HuH-7 (cell line): ENCODE measurements at regions not wholly inside any gene's neighbourhood (a gene's known extent, or its start where the extent isn't known, plus 50 kb on each side); places are given as distances from the start of the nearest gene placed in this dataset.

Experiments
- DNase-seq: peaks from one replicate; pipeline ENCODE4 v3.0.0; 2011; ENCODE audit warnings: low spot score

DNA sequence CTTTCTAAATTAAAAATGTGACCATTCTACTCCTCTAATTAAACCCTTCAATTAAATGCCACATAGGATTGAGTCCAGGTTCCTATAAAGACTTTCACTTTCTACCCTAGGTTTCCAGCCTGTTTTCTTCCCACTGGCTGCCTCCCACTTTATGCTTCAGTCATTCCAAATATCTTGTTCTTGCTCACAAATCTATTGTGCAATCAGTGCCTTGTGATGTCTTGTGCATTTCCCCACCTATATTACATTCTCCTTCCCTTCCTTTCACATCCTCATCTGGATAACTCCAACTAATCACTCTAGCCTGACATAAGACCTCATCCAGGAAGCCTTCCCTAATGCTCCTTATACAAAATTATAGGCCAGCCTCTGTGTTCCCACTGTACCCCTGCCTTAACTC lies 281.7 kb upstream of the LRATD1 start:
- no peak for DNase-seq

DNA sequence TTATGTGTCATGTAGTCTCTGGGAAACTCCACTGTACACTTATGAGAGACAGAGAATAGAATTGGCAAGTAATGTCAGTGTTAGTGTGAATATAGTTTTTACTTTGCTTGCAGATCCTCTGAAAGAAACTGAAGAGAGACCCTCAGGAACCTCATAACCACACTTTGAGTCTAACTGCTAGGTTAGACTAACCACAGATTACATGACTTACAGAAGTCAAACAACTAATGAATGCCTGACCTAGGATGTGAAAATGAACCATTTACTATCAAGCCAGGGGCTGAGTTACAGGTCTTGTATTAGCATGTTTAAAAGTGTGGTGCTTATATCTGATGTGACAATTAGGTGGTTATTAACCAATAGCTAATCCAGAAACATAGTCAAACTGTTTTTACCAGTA lies 280.4 kb upstream of the LRATD1 start:
- DNase-seq, result no peak

DNA sequence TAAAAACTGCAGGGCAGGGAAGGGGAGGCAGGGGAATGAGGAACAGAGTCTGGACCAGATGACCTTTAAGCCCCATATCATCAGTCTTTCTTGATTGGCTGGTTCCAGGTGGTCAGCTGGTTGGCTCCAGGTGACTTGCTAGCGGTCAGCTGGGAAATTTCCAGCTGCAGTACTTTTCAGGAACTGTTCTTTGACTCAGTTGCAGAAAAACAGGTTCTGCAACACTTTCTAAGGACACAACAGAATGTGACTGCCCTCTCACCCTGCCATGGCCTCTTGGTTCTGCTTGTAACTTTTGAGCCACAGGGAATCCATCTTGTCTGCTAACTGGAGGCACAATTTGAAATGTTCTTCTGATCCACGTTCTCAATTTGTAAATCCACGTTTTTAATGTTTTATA lies 278.3 kb upstream of the LRATD1 start:
- DNase-seq, result no peak

- DNase-seq, result no peak
These were observed 277.4 kb upstream of the LRATD1 start for GRCh38 chr2:14355102-14355501.

DNA sequence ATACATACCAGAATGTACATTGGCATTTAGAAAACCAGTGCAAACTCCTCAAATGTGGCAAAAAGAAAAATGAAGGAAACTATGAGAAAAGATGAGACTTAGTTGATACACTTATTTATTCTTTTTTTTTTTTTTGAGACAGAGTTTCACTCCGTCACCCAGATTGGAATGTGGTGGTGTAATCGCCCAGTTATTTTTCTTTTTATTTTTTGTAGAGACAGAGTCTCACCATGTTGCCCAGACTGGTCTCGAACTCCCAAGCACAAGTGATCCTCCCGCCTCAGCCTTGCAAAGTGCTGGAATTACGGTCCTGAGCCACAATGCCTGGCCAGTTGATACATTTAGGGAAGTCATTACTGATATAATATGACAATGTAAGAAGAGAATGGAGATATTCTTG lies 274.2 kb upstream of the LRATD1 start:
- DNase-seq, result no peak

GRCh38 chr2:14358774-14359173 lies 273.7 kb upstream of the LRATD1 start:
- no peak for DNase-seq

- DNase-seq, result no peak
These were observed 269.4 kb upstream of the LRATD1 start for GRCh38 chr2:14363137-14363536.

- no peak for DNase-seq
These were observed 268.5 kb upstream of the LRATD1 start for GRCh38 chr2:14363976-14364375.

- no peak for DNase-seq
These were observed 268.0 kb upstream of the LRATD1 start for GRCh38 chr2:14364471-14364870.

DNA sequence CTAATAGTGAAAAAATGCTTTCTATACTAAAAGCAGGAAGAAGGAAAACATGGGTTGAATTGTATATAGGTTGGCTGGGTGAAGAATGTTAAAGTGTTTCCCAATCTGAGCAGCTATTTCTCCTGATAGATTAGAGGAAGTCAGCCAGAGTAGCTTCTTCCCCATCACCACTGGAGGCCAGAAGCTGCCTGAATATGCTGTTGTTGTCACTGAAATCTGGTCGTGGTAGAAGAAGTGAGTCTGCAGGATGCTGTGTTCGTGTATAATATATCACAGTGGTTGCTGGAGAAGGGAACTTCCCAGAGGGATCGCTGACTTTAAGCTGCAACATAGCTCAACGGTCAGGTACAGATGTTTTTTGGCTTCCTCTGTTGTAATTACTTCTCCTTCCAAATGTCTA lies 247.5 kb upstream of the LRATD1 start:
- DNase-seq, result no peak

DNA sequence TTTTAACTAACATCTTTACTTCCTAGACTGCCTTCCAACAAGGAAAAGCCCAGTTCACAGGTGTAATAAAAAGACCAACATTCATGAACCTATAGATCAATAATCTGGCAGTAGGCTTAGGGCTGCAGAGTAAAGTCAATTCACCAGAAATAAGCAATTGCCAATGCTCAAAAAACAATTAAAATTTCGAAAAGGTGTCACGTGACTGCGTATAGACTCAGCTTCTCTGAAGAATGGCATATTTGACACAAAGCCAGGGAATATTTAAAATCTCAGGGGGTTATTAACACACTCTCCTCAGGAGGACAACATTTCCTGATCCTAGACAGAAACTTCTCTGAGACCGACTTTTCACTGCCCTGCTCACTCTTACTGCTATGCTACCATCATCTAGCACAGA lies 245.2 kb upstream of the LRATD1 start:
- DNase-seq, result no peak

DNA sequence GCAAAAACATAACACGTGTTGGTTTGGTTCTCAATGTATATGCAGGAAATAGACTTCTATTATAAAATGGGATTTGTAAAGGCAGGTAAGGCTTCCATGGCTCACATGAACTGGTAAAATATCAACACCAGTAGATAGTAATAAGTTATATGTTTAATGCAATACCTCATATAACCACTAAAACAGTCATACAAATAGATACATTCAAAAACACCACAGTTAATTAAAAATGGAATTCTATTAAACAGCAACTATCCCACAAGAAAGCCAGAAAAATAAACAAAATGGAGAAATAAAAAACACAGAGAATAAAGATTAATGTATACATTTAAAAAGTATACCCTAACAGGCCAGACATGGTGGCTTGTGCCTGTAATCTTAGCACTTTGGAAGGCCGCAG lies 243.8 kb upstream of the LRATD1 start:
- DNase-seq, result no peak

- no peak for DNase-seq
These were observed 235.9 kb upstream of the LRATD1 start for GRCh38 chr2:14396533-14397083.

DNA sequence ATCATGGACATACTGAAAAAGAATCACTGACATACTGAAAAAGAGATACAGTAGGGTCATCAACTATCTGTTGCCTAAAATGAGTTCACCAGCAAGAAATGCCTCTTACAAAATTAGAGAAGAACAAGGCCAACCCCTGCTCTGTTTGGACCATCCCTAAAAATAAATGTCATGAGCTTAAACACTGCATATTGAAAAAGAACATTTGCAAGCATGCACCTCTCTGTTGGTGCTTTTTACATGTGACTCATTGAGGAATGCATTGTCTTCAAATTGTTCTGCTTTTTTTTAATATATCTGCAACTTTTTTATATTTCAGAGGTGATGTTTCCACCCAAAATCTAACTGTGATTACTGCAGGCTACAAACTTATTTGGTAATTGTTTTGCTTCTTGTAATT lies 233.9 kb upstream of the LRATD1 start:
- DNase-seq, result no peak

DNA sequence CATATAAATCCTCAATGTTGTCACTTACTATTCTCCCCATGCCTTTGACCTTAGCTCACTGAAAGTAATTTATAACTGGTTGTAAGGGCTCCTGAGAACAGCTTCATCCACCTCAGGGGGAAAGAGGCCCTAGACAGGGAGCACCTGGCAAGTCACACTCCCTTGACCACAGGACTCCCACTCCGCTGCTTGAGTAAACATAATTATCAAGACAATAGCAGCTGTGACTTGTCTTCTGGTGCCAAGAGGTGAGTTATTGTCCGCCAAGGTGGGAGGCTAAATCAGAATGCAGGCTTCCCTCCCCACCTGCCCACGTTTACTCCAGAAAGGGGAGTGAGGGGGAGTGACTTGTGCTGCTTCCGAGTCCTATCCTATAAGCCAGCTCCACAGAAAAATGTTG lies 230.6 kb upstream of the LRATD1 start:
- DNase-seq, result no peak

- no peak for DNase-seq
These were observed 223.8 kb upstream of the LRATD1 start for GRCh38 chr2:14408695-14409094.

DNA sequence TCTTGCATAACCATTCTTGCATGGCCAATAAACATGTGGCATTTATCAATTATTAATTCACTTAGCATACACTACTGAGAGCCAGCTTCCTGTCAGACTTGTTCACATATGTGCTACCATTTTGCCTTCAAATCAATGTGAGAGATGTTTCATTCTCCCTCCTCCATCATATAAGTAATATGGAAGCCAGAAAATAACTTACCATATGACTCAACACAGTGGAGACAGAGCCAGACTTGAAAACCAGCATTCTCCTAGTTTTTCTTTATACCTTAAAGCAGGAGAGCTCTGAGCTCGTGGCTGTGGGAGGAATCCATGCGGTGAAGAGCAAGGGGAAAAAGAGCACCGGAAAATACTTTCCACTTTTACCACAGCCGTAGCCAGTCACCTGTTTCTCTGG lies 215.0 kb upstream of the LRATD1 start:
- DNase-seq, result no peak

DNA sequence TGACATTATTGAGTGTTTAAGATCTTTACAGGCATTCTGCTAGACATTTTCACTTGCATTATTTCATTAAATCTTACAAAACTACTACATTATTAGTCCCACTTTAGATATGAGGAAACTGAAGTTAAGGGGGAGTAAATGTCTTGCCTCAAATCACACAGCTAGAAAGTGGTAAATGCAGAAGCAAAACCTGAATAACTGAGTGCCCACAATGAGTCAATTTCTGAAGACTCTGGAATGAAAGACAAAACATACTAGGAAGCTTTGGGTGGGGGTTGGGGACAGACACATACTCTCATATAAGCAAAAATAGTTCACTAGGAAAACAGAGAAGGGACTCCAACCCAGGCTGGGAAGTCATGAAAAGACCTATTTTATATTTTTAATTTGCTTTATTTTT lies 214.4 kb upstream of the LRATD1 start:
- DNase-seq, result no peak

- no peak for DNase-seq
These were observed 211.7 kb upstream of the LRATD1 start for GRCh38 chr2:14420851-14421250.

DNA sequence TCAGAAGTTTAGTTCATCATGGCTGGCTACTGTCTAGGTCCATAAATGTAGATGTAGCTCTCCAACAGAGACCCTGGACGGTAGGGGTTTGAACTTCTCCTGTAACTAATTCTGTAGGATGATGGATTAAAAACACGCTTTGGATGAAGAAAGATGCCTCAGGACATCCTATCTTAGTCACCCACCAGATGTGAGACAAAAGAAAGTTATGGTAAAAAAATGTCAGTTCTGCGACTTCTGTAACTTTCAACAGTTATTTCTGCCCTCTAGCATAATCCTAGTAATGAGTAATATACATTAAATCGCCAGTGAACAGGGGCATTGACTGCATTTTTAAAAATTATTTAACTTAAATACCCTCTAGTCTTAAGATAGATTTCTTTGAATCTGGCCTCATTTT lies 210.1 kb upstream of the LRATD1 start:
- DNase-seq, result no peak

DNA sequence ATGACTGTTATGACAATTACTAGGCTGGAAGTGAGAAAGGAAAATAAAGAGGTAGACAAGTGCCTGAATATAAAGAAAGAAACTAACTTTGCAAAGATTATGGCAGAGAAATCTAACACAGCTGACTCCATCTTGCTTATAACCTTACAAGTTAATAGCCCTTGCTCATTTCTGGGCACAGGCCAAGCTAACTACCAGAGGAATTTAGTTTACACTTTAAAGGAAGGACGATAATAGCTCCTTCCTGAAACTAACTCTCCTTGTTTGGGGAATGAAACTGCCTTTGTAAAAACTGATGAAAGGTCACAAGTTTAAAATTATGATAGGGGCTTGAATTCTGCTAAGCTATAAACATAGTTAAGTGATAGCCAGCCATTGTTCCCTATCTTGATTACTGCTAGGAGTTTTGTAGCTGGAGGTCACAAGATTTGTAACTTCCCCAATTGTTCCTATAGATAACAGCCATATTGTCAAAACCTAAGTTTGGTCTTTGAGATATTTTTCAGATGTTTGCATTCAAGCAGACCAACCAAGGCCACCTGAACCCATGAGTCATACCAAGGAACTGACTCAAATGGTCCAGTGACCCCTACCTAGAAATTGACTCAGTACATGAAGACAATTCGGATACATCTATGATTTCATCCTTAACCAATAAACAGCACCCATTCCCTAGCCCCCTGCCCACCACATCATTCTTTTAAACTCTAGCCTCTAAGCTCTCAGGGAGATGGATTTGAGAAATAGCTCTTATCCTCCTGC lies 209.2 kb upstream of the LRATD1 start:
- DNase-seq, result no peak

DNA sequence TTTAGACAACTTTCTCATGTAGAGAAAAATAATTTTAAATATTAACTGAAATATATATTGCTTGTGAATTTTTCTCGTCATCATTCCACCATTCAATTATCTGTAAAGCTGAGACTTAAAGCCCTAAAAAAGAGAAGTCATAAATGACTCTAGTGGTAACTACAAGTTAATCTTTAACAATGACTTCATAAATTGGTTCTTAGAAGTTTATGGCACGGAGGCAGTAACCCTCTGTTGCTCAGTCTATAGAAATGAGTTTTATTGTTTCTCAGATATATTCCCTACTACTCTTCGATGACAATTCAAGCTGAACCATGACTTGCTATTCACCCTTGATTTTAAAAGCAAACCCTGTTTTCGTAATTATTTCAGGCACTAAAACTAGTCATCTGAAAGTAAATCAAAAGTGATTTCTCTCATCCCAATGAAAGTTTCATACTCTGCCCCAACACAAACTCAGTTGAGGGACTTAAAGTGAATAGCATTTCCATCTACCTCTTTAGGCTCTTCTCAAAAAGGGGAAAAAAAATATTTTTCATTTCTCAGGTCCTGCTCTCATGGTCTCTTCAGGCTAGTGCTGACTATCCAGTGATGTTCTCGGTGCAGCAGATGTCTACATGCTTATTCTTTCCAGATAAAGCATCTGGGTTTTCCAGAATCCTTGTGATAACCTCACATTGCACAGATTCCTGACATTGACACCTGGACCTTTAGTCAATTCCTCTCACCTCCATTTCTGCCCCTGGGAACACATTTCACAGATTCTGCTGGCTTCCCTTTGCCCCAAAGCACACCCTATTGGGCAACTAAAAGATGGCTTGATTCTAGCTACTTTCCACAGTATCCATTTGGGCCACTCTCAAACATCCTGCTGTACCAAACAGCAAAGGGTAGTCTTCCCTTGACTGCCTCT lies 207.8 kb upstream of the LRATD1 start:
- peak; percentile 11 for DNase-seq

DNA sequence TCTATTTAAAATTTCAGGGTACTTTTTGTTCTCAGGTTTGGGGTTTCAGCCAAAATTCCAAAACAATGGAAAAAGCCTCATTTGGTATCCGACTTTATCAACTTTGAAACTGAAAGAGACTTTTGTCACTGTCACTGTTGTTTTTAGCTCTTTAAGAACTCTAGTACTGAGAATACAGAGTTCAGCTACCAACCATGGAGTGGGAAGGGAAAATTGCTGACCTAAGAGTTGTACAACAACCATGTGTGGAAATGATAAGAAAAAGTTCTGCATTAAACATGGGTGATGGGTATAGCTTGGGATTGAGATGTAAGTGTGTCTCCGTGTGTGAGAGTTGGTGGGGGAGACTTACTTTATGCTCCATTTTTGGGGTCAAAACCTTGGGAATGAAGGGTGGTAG lies 206.6 kb upstream of the LRATD1 start:
- no peak for DNase-seq
